Fibroblast of peridontal ligament (primary cell): ENCODE measurements at regions not wholly inside any gene's neighbourhood (a gene's known extent, or its start where the extent isn't known, plus 50 kb on each side); places are given as distances from the start of the nearest gene placed in this dataset.
A peak's percentile ranks its signal among the peaks of the same experiment; 100 is the strongest.

Experiments
- DNase-seq: peaks from one replicate; pipeline ENCODE4 v3.0.0-alpha.2; 2010; ENCODE audit errors: extremely low read depth

DNA sequence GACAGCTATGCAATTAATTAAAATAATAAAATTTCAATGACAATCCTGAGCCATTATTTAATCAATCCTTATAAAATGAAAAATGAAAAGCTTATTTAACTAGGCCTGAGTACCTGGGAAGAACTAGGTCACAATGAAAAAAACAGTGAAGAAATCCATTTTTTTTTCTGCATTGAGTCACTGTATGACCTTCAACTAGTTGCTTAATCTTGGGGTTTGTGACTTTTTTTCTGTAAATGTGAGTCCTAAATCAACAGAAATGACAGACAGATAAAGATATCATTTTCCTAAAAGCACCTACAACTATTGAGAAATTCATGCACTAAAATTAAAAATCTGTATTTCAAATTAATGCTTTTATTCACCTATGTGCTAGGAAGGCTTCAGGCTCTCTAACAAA is 96.8 kb downstream of the TMEM26 start:
- no peak for DNase-seq

DNA sequence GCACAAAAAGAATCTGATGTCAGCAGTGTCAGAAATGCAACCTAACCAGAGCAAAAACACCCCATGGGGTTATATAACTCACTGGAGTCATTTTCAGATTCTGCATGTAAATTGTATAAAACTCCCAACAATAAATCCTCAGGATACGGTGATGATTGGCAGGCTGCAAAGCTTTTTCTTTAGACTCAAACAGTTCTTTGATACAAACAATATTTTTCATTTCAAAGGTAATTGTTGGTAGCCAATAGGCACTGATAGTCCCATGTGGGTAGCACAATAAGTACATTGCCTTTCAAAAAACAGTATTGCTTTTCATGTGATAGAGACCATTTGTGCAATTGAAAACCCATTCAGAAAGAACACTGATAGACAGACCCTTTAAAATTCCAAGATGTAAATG is 98.0 kb downstream of the TMEM26 start:
- DNase-seq = no peak

DNA sequence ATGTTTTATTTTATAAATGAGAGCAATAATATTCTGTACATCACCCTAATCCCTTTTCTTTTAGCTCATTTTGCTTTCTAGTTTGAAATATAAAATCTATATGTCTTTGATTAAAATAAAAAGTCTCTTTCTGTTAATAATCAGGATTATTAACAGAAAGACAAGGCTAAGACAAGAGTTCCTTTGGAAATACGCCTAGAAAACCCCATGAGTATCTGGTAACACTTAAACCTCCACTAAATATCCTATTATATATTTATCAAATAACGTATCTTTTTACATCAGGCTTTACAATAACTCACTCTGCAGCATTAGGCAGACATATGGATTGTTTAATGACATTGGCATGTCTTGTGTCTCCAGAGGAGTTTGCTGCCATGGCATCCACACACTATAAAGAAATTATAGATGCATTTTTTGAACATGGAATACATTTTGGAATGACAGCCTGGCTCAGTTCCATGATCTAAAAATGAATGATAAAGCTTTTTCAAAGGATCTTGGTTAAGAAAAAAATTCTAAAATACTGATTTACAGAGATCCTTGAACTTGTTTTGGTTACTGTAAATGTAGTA is 98.7 kb downstream of the TMEM26 start:
- no peak for DNase-seq

DNA sequence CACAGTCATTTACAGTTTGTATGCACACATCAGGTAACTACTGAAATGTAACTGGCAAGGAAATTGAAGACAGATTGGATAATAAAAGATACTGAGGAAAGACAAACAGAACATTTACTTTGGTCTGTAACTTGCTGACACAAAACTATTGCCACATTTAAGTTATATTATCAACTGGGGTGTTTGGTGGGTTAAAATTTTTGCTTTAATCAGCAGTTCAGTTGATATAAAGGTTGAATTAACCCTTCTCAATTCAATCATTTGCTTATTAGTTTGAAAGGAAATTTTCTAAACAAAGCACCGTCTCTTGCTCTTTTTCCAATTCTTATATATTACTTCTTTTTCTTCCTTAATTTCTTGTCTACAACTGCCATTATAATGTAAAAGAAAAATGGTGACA is 102.4 kb downstream of the TMEM26 start:
- no peak for DNase-seq

GRCh38 chr10:61350068-61350467 is 103.1 kb downstream of the TMEM26 start:
- no peak for DNase-seq

DNA sequence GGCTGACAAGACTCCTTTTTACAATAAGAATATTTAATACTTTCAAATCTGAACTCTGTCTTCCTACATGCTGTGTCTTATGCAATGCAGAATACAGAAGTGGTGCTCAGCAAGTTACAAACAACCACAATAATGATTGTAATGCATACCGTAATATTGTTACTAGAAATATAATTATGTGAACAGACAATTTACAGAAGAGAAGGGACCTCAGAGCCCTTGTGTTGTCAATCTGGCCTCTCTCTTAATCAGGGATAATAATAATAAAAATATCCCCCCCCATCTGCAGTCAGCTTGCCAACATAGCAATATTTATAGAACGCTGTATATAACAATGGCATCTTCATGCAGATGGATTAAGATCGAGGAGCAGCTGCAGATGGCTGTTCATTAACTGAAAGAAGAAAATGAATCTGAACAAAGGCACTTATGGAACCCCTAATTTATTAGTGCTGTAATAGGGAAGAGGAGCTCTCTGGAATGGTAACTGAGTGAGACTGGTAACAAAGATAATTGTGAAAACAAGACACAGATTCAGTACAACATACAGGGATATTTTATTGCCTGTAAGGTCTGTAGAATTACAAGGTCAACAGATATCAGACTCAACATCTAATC is 106.3 kb downstream of the TMEM26 start:
- DNase-seq = no peak

DNA sequence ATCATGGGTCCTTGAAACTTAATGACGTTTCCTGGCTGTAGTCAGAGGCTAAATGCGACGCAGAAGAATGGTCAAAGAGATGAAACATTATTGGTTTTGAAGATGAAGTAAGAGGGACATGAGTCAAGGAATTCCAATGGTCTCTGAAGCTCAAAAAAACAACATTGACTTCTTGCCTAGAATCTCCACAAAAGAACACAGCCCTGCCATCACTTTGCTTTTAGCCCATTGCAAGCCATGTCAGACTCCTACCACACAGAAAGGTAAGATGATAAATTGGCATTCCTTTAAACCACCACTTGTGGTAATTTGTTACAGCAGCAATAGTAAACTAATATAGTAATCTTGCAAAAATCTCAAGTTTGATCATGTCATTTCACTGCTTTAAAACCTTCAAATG is 109.4 kb downstream of the TMEM26 start:
- DNase-seq = no peak

DNA sequence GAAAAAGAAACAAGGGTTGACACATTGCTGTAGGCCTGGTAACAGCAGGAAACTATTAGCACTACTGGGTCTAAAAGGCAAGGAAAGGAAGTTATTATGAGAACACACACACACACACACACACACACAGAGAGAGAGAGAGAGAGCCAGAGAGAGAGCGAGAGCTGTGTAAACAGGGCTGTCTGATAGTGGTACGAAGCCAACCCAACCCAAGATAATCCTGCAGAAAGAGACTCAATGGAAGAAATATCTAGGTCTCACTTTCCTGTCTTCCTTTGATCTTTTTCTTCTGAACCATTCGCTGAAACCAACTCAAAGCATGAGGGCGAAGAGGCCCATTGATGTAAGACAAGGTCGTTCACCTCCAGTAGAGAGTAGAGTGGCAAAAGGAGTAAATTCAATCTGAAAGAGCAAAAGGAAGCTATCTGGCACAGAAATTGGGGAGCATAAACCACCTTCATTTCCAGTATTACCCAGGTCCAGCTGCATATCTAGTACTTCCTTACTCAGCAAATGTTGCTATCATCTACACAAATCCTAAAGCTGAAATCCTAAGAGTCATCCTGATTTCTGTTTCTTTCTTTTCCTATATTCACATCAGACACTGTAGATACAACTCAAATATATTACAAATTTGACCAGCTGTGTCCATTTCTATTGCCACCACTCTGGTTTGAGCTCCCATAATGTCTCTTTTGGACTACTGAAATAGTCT is 110.2 kb downstream of the TMEM26 start:
- no peak for DNase-seq

GRCh38 chr10:61341008-61341407 is 112.2 kb downstream of the TMEM26 start:
- no peak for DNase-seq

DNA sequence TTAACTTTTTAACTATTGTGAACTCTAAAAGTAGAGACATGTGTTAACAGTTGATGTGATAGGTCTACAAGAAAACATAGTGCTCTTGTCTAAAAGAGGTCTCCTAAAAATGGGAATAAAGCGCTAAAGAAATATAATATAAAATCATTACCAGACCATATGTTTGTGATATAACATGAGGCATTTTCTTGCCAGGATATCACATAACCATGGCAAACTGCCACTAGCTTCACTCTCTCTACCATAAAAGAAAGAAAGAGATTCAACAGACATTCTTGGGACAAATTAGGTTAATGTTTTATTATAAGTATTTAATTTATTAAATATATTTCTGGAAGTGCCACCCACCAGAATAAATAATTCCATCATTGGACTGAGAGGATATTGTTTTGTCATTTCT is 115.0 kb downstream of the TMEM26 start:
- no peak for DNase-seq

- DNase-seq = peak; percentile 55
Observed at GRCh38 chr10:61337741-61338140, 115.4 kb downstream of the TMEM26 start.

DNA sequence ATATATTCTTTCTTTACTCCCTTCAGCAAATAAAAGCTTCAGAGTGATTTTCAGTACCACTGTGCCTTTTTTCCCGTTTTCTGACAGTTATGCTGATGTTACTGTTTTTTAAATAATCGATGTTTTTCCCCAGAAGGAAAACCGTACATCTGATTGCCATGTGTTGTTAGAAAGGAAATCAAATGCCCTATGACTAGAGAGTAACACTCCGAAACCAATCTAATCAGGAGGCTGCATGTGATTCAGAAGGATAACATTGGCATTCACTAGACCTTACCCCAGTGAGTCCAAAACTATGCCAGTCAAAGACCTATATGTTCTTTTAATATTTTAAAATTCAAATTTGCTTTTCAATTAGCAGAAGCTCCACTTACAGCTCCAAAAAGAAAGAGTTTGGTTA is 116.3 kb downstream of the TMEM26 start:
- DNase-seq = no peak

DNA sequence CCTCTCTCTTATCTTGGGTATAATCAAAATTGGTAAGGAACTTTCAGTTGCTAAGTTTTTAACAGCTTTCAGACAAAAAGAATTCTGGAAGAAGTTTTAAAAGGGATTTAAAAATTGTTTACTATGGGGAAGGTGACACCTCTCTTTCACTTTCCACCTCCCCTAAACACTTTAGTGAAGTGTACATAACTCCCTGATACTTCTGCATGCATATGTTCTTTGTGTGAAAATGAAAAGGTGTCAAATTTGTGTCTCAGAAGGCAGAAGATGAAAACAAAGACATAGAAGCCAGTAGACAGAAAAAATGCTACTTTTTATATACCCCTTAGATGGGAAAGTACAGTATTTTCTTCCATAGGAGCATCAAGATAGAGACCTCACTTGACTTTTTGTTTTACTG is 117.8 kb downstream of the TMEM26 start:
- no peak for DNase-seq

GRCh38 chr10:61332581-61332980 is 120.6 kb downstream of the TMEM26 start:
- DNase-seq = no peak

DNA sequence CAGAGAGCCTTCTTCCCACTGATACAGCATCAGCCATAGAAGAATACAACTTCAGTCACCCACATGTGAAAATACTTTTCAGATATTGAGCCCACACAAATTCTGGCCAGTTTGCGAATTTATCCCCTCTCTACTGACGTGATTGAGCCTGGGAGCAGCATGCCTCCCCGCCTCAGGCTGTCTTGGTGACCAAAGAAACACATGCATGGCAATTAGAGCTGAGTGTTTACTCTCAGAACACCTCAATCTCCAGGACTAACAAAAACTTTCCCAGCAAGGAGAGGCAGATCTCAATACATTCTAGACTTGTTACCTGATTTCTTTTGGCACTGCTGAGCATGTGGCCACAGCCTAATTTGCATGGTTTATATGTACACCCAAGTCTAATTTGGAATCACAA is 122.5 kb downstream of the TMEM26 start:
- DNase-seq = no peak

DNA sequence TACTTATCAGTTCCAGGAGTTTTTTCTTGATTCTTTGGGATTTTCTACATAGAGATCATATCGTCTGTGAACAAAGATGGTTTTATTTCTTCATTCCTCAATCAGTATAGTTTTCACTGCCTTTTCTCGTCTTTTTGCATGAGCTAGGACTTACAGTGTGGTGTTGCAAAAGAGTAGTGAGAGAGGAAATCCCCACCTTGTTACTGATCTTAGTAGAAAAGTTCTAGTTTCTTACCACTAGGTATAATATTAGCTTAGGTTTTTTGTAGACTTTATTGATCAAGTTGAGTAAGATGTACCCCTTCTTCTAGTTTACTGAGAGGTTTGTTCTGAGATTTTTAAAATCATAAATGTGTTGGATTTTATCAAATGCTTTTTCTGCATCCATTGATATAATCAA is 123.3 kb downstream of the TMEM26 start:
- DNase-seq = no peak

GRCh38 chr10:61325223-61325960 is 127.8 kb downstream of the TMEM26 start:
- peak; percentile 80 for DNase-seq

DNA sequence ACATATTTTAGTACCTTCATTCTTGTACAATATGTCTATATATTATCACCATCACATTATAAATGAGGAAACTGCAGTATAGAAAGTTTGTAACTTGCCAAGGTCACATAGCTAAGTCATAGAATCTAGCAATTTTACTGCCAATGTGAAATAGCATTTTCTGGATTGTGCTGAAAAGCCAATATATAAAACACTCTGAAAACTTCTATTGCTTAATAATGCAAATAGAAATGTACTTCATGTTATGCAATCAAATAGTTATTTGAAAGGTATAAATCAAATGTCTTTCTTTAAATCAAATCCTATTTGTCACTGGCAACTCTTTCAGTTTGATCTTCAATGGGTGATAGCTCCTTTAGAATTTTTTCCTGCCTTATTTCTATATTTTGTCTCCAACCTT is 129.5 kb downstream of the TMEM26 start:
- DNase-seq = no peak

- peak; percentile 63 for DNase-seq
Observed at GRCh38 chr10:61321041-61321857, 131.9 kb downstream of the TMEM26 start.

- no peak for DNase-seq
Observed at GRCh38 chr10:61320257-61320587, 133.0 kb downstream of the TMEM26 start.

GRCh38 chr10:61319386-61320256 is 133.6 kb downstream of the TMEM26 start:
- DNase-seq = no peak
